ENCODE measurements at regions not wholly inside any gene's neighbourhood (a gene's known extent, or its start where the extent isn't known, plus 50 kb on each side); places are given as distances from the start of the nearest gene placed in this dataset.

- no peak overlapping the region for H3K4me2 ChIP-seq (ENCODE audit: low read length)
- no peaks in the 10 kb centered on the region for H3F3A ChIP-seq (ENCODE audit: insufficient read depth, low read length, poor library complexity, severe bottlenecking)
- H3K9ac ChIP-seq (ENCODE audit: low read length) = no peak overlapping the region
- no peak overlapping the region for H3K27ac ChIP-seq (ENCODE audit: low read length)
- TF ChIP-seq CTCF (IDR thresholded peaks at IDR 0.05; ENCODE audit: poor library complexity, severe bottlenecking) = no peak
- TF ChIP-seq RAD21 (conservative IDR thresholded peaks at IDR 0.05) = no peak
- TF ChIP-seq SMC3 (conservative IDR thresholded peaks at IDR 0.05; ENCODE audit: poor library complexity) = no peak
- no peak for TF ChIP-seq REST (IDR thresholded peaks at IDR 0.05; ENCODE audit: borderline replicate concordance)
- no peak for TF ChIP-seq EP300 (conservative IDR thresholded peaks at IDR 0.05; ENCODE audit: poor library complexity, severe bottlenecking)
- no peak for TF ChIP-seq MXI1 (conservative IDR thresholded peaks at IDR 0.05; ENCODE audit: poor library complexity, severe bottlenecking)
- no peak for TF ChIP-seq TAF1 (IDR thresholded peaks at IDR 0.05; ENCODE audit: low read depth)
- TF ChIP-seq EZH2 (IDR thresholded peaks at IDR 0.05; ENCODE audit: borderline replicate concordance, insufficient read depth, low read length, poor library complexity, severe bottlenecking) = no peak
- no peak for TF ChIP-seq POLR2AphosphoS5 (IDR thresholded peaks at IDR 0.05)
- H3K79me2 ChIP-seq (replicated peaks; ENCODE audit: insufficient read depth, low read length) = no peaks in the 10 kb centered on the region
- H4K20me1 ChIP-seq (ENCODE audit: insufficient read depth) = no peaks in the 10 kb centered on the region
- H3K4me3 ChIP-seq (ENCODE audit: low read length) = no peak overlapping the region
- H3K27me3 ChIP-seq (ENCODE audit: insufficient read depth, low read depth, low read length) = no peaks in the 10 kb centered on the region
- H3K36me3 ChIP-seq (ENCODE audit: insufficient read depth, low read length) = no peaks in the 10 kb centered on the region
- no peaks in the 10 kb centered on the region for H3K9me2 ChIP-seq (ENCODE audit: insufficient read depth, low read length)
- H3K9me3 ChIP-seq (ENCODE audit: low read length) = no peaks in the 10 kb centered on the region
- H2AFZ ChIP-seq (ENCODE audit: low read depth, low read length) = no peak overlapping the region
Observed at GRCh38 chr6:141118991-141119390, 1013.7 kb upstream of the GJE1 start.

GRCh38 chr6:141117874-141118273, 1014.9 kb upstream of the GJE1 start:
- Histone ChIP-seq H3K36me3 (ENCODE audit: insufficient read depth, low read length) (no peaks in the 10 kb centered on the region), H3K4me2 (ENCODE audit: low read length) (no peak overlapping the region), H3K27me3 (ENCODE audit: insufficient read depth, low read depth, low read length) (no peaks in the 10 kb centered on the region), H3K27ac (ENCODE audit: low read length) (no peak overlapping the region), H2AFZ (ENCODE audit: low read depth, low read length) (no peak overlapping the region), H3K4me3 (ENCODE audit: low read length) (no peak overlapping the region), H3K9me2 (ENCODE audit: insufficient read depth, low read length) (no peaks in the 10 kb centered on the region), H3K9me3 (ENCODE audit: low read length) (no peaks in the 10 kb centered on the region), H4K20me1 (ENCODE audit: insufficient read depth) (no peaks in the 10 kb centered on the region), H3K79me2 (replicated peaks; ENCODE audit: insufficient read depth, low read length) (no peaks in the 10 kb centered on the region), H3F3A (ENCODE audit: insufficient read depth, low read length, poor library complexity, severe bottlenecking) (no peaks in the 10 kb centered on the region), H3K9ac (ENCODE audit: low read length) (no peak overlapping the region)
- no peak for TF ChIP-seq REST (IDR thresholded peaks at IDR 0.05; ENCODE audit: borderline replicate concordance)
- TF ChIP-seq TAF1 (IDR thresholded peaks at IDR 0.05; ENCODE audit: low read depth) = no peak
- TF ChIP-seq RAD21 (conservative IDR thresholded peaks at IDR 0.05) = no peak
- no peak for TF ChIP-seq MXI1 (conservative IDR thresholded peaks at IDR 0.05; ENCODE audit: poor library complexity, severe bottlenecking)
- no peak for TF ChIP-seq POLR2AphosphoS5 (IDR thresholded peaks at IDR 0.05)
- no peak for TF ChIP-seq CTCF (IDR thresholded peaks at IDR 0.05; ENCODE audit: poor library complexity, severe bottlenecking)
- TF ChIP-seq EP300 (conservative IDR thresholded peaks at IDR 0.05; ENCODE audit: poor library complexity, severe bottlenecking) = no peak
- no peak for TF ChIP-seq EZH2 (IDR thresholded peaks at IDR 0.05; ENCODE audit: borderline replicate concordance, insufficient read depth, low read length, poor library complexity, severe bottlenecking)
- TF ChIP-seq SMC3 (conservative IDR thresholded peaks at IDR 0.05; ENCODE audit: poor library complexity) = no peak

Measured in neural cell (in vitro differentiated cells).